ENCODE measurements at regions not wholly inside any gene's neighbourhood (a gene's known extent, or its start where the extent isn't known, plus 50 kb on each side); places are given as distances from the start of the nearest gene placed in this dataset.
"Not testable (repeated sequence)": the region's sequence is repeated elsewhere in the genome, so short reads cannot be mapped to it uniquely, and the experiment has no call there.

DNA sequence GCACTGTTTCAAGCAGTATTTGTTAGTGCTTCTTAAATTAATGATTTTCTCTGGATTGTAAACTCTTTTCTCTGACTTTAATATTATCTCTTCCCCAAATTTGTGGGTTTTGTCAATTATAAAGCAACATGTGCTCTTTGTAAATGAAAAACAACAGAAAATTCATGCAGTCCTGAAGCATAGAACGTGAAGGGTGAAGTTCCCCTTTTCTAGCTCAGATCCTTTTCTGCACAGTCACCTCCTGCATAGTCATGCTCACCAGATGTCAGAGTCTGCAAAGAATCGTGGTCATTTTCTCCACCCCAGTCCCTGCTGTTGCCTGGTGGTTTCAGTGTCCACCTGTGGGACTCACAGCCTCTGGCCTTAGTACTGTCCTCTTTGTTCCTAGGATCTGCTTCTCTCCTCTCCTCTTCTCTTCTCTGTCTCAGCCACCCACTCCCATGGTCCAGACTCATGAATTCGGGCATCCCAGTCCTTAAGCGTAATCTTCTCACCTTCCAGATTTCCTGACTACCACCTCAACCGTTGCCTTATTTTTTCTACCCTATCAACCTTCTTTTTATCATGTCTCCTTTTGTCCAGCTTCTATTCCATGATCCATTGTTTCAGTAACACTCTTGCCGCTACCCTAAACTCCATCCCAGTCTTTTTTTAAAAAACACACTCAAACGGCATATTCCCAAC lies 229.1 kb downstream of the RTP5 start:
- no peaks in the 10 kb centered on the region for H3K36me3 ChIP-seq (ENCODE audit: insufficient read depth)
- H2AFZ ChIP-seq (ENCODE audit: low read depth), result no peak overlapping the region
- H3K4me3 ChIP-seq (IDR thresholded peaks at IDR 0.05; ENCODE audit: insufficient read depth, low read depth, low read length), result no peak overlapping the region
- H3K79me2 ChIP-seq (ENCODE audit: insufficient read depth, low read depth), result no peaks in the 10 kb centered on the region
- no peak overlapping the region for H3K4me2 ChIP-seq
- no peaks in the 10 kb centered on the region for H4K20me1 ChIP-seq (ENCODE audit: insufficient read depth)
- H3K27me3 ChIP-seq (ENCODE audit: insufficient read depth, low read depth), result no peaks in the 10 kb centered on the region
- no peak overlapping the region for H3K27ac ChIP-seq
- no peak overlapping the region for H3K9ac ChIP-seq
- no peak for TF ChIP-seq CTCF (conservative IDR thresholded peaks at IDR 0.05; ENCODE audit: low read depth, low read length)
- peaks cover 3% of the 10 kb centered on the region for H3K4me1 ChIP-seq (ENCODE audit: low read depth, poor library complexity, severe bottlenecking)

- H3K27ac ChIP-seq; H3K4me3 ChIP-seq (IDR thresholded peaks at IDR 0.05; ENCODE audit: insufficient read depth, low read depth, low read length); H3K4me2 ChIP-seq; H3K27me3 ChIP-seq (ENCODE audit: insufficient read depth, low read depth); H2AFZ ChIP-seq (ENCODE audit: low read depth); H3K36me3 ChIP-seq (ENCODE audit: insufficient read depth); H3K9ac ChIP-seq; H3K4me1 ChIP-seq (ENCODE audit: low read depth, poor library complexity, severe bottlenecking); H3K79me2 ChIP-seq (ENCODE audit: insufficient read depth, low read depth); H4K20me1 ChIP-seq (ENCODE audit: insufficient read depth): not testable (repeated sequence)
These were observed 233.6 kb downstream of the RTP5 start for GRCh38 chr2:242103093-242103492.

GRCh38 chr2:242104202-242104956 lies 234.8 kb downstream of the RTP5 start:
- H3K4me1 ChIP-seq (ENCODE audit: low read depth, poor library complexity, severe bottlenecking); H3K79me2 ChIP-seq (ENCODE audit: insufficient read depth, low read depth); H3K4me3 ChIP-seq (IDR thresholded peaks at IDR 0.05; ENCODE audit: insufficient read depth, low read depth, low read length); H2AFZ ChIP-seq (ENCODE audit: low read depth); H3K4me2 ChIP-seq; H3K27ac ChIP-seq; H3K36me3 ChIP-seq (ENCODE audit: insufficient read depth); H3K9ac ChIP-seq; H4K20me1 ChIP-seq (ENCODE audit: insufficient read depth); H3K27me3 ChIP-seq (ENCODE audit: insufficient read depth, low read depth): not testable (repeated sequence)

DNA sequence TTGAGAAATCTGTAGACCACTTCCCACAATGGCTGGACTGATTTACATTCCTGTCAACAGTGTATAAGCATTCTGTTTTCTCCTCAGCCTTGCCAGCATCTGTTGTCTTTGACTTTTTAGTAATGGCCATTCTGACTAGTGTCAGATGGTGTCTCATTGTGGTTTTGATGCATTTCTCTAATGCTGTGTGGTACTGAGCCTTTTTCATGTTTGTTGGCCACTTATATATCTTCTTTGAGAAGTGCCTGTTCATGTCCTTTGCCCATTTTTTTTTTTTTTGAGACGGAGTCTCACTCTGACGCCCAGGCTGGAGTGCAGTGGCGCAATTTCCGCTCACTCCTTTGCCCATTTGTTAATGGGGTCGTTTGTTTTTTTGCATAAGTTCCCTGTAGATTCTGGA lies 237.5 kb downstream of the RTP5 start:
- H3K79me2 ChIP-seq (ENCODE audit: insufficient read depth, low read depth); H3K4me1 ChIP-seq (ENCODE audit: low read depth, poor library complexity, severe bottlenecking); H3K4me2 ChIP-seq; H3K27ac ChIP-seq; H3K4me3 ChIP-seq (IDR thresholded peaks at IDR 0.05; ENCODE audit: insufficient read depth, low read depth, low read length); H2AFZ ChIP-seq (ENCODE audit: low read depth); H3K9ac ChIP-seq; H4K20me1 ChIP-seq (ENCODE audit: insufficient read depth); H3K36me3 ChIP-seq (ENCODE audit: insufficient read depth); H3K27me3 ChIP-seq (ENCODE audit: insufficient read depth, low read depth): not testable (repeated sequence)

GRCh38 chr2:242108797-242109500 lies 239.4 kb downstream of the RTP5 start:
- not testable (repeated sequence) for H3K27me3 ChIP-seq (ENCODE audit: insufficient read depth, low read depth); H3K27ac ChIP-seq; H3K36me3 ChIP-seq (ENCODE audit: insufficient read depth); H3K9ac ChIP-seq; H3K79me2 ChIP-seq (ENCODE audit: insufficient read depth, low read depth); H3K4me1 ChIP-seq (ENCODE audit: low read depth, poor library complexity, severe bottlenecking); H3K4me2 ChIP-seq; H3K4me3 ChIP-seq (IDR thresholded peaks at IDR 0.05; ENCODE audit: insufficient read depth, low read depth, low read length); H4K20me1 ChIP-seq (ENCODE audit: insufficient read depth); H2AFZ ChIP-seq (ENCODE audit: low read depth)

DNA sequence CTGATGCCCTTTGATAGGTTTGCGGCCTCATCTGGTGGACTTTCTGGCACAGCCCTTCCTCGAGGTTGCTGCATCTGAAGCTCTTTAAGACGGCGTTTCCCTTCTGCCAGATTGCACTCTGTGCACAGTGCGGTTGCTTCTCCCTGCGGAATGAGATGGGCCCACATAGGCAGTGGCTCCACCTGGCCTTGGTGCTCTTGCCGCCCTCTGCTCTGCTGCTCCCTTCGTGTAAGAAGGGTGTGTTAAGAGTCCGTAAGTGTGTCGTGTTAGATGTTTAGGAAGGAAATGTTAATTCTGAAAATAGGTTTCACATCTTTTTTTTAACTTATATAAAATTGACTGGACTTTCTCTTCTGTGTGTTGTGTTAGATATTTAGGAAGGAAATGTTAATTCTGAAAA lies 240.3 kb downstream of the RTP5 start:
- H3K36me3 ChIP-seq (ENCODE audit: insufficient read depth); H3K4me1 ChIP-seq (ENCODE audit: low read depth, poor library complexity, severe bottlenecking); H4K20me1 ChIP-seq (ENCODE audit: insufficient read depth); H3K4me2 ChIP-seq; H3K4me3 ChIP-seq (IDR thresholded peaks at IDR 0.05; ENCODE audit: insufficient read depth, low read depth, low read length); H3K27me3 ChIP-seq (ENCODE audit: insufficient read depth, low read depth); H2AFZ ChIP-seq (ENCODE audit: low read depth); H3K79me2 ChIP-seq (ENCODE audit: insufficient read depth, low read depth); H3K9ac ChIP-seq; H3K27ac ChIP-seq: not testable (repeated sequence)

DNA sequence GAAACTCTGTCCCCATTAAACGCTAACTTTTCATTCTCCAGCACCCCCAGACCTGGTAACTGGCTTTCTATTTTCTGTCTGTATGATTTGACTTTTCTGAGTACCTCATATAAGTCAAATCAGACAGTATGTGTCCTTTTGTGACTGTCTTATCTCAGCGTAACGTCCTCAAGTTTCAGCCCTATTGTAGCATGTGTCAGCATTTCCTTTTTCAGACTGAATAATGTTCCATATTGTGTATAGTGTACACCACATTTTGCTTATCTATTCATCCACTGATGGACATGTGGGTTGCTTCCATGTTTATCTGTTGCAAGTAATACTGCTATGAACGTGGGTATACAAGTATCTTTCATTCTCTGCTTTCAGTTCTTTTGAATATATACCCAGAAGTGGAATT lies 242.4 kb downstream of the RTP5 start:
- H2AFZ ChIP-seq (ENCODE audit: low read depth); H3K4me3 ChIP-seq (IDR thresholded peaks at IDR 0.05; ENCODE audit: insufficient read depth, low read depth, low read length); H4K20me1 ChIP-seq (ENCODE audit: insufficient read depth); H3K79me2 ChIP-seq (ENCODE audit: insufficient read depth, low read depth); H3K4me1 ChIP-seq (ENCODE audit: low read depth, poor library complexity, severe bottlenecking); H3K9ac ChIP-seq; H3K27ac ChIP-seq; H3K4me2 ChIP-seq; H3K27me3 ChIP-seq (ENCODE audit: insufficient read depth, low read depth); H3K36me3 ChIP-seq (ENCODE audit: insufficient read depth): not testable (repeated sequence)

DNA sequence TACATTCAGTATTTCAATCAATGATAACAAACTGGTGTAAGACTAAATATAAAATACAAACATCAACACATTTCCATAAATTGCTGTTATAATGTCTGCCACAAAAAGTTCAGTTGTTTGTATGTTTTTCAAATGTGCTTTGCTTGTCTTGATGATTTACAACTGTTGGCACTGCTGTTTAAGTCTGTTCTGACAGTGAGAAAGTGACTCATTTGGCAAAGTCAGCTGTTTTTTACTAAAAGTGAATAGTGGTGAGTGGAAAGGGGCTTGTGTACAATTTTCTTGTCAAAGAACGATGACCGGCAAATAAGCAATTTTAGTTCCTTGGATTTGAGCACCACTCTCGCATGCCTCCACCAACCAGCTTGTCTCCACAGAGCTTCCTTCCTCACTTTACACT lies 244.0 kb downstream of the RTP5 start:
- H3K27ac ChIP-seq, H3K9ac ChIP-seq: not testable (repeated sequence)

DNA sequence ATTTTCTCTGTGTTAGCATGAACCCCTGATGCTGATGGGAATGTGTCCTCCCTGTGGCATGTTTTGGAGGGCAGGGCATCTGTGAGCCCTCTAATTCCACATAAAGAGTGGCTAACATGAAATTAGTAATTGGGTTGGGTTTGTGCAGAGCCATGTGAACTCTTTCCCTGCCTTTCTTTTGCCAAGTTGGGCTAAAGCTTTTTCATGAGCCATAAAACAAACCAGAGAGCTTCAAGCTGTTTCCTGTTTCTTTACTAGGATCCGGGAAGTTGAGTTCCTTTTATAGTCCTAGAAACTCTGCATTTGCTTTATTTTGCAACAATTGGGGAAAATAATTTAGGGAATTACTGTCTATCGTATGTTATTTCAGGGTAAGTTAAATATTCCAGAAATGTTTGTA lies 247.1 kb downstream of the RTP5 start:
- not testable (repeated sequence) for H3K36me3 ChIP-seq (ENCODE audit: insufficient read depth); H3K4me1 ChIP-seq (ENCODE audit: low read depth, poor library complexity, severe bottlenecking); H3K9ac ChIP-seq; H2AFZ ChIP-seq (ENCODE audit: low read depth); H3K27ac ChIP-seq; H3K4me3 ChIP-seq (IDR thresholded peaks at IDR 0.05; ENCODE audit: insufficient read depth, low read depth, low read length); H3K79me2 ChIP-seq (ENCODE audit: insufficient read depth, low read depth); H3K27me3 ChIP-seq (ENCODE audit: insufficient read depth, low read depth); H4K20me1 ChIP-seq (ENCODE audit: insufficient read depth); H3K4me2 ChIP-seq

More for the DNA sequence above, 244.0 kb downstream of the RTP5 start:
- not testable (repeated sequence) for H3K36me3 ChIP-seq (ENCODE audit: insufficient read depth); H3K4me3 ChIP-seq (IDR thresholded peaks at IDR 0.05; ENCODE audit: insufficient read depth, low read depth, low read length); H3K4me1 ChIP-seq (ENCODE audit: low read depth, poor library complexity, severe bottlenecking); H3K27me3 ChIP-seq (ENCODE audit: insufficient read depth, low read depth); H3K4me2 ChIP-seq; H2AFZ ChIP-seq (ENCODE audit: low read depth); H3K79me2 ChIP-seq (ENCODE audit: insufficient read depth, low read depth); H4K20me1 ChIP-seq (ENCODE audit: insufficient read depth)
